Renal cortex interstitium (tissue), 11 donors: ENCODE measurements at regions not wholly inside any gene's neighbourhood (a gene's known extent, or its start where the extent isn't known, plus 50 kb on each side); places are given as distances from the start of the nearest gene placed in this dataset.
"Not testable (repeated sequence)": the region's sequence is repeated elsewhere in the genome, so short reads cannot be mapped to it uniquely, and the experiment has no call there.

Experiments used
- DNase-seq, 11 donors: peaks; one replicate each; pipeline ENCODE4 v3.0.0-alpha.2; 2013; ENCODE audit warnings: low read depth in 9 of 11, low spot score in 4 of 11; ENCODE audit errors: extremely low read depth in 1 of 11

DNA sequence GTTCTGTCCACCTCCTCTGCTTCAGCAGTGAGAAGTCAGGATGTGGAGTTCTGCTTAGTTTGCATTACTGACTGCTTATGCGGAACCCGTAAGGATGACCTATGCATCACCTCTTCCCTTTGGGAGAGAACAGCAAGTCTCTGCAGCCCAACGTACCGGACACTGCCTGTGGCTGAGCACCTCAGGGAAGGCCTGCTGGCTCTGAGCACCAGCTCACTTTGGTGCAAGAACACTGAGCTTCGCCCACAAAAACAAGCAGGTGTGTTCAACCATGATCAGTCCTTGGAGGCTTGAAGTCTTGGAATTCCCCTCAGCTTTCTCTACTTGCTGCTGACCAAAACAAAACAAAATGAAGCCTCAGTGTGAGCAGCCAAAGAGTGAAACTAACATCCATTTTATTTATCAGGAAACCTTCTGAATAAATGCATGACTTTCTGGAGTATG lies 52.7 kb upstream of the NCK2 start:
- DNase-seq, result no peak

DNA sequence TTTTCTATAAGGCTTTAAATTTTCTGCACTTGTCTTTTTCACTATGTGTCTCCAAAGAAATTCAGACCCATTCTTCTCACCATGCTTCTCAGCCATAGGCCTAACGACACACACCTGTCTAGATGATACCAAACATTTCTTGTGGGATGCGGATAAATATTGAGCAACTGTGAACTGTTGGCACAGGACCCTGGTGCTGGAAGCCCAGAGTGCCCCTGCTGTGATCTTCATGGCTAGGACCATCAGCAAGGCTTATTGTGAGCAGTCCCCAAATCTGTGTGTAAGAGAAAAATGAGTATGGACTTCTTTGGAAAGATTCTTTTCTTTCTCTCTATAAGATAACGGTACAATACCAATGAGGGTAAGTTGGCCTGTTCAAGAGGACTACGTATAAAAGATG lies 54.1 kb upstream of the NCK2 start:
- no peak for DNase-seq

DNA sequence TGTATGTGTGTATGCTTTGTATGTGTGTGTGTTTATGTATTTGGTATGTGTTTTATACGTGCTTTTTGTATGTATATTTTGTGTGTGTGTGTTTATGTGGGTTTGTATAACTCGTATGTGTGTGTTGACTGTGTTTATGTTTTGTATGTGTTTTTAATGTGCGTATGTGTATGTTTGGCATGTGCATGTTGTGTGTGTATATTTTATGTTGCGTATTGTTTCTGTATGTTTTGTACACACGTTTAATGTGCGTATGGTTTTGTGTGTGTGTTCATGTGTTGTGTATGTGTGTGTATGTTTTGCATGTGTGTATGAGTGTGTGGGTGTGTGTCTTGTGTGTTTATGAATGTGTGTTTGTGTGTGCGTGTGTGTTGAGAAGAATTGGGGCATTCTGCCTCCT lies 55.2 kb upstream of the NCK2 start:
- no peak for DNase-seq

DNA sequence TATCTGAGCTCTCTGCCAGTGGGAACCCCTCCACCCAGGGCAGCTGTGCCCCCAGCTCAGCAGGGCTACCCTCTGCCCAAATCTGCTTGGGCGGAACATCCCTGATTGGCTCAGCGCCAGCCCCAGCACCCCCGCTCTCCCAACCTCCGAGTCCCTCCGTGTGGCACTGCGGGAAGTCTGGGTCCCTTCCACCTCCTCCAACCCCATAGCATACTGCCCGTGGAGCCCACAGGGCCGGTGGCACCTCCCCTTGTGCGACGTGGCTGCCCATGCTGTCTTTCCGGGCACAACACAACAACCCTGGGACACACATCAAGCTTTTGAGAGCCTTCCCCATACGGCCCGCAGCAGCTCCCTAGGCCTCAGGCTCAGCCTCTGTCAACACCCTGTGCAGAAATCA lies 55.8 kb upstream of the NCK2 start:
- no peak for DNase-seq

DNA sequence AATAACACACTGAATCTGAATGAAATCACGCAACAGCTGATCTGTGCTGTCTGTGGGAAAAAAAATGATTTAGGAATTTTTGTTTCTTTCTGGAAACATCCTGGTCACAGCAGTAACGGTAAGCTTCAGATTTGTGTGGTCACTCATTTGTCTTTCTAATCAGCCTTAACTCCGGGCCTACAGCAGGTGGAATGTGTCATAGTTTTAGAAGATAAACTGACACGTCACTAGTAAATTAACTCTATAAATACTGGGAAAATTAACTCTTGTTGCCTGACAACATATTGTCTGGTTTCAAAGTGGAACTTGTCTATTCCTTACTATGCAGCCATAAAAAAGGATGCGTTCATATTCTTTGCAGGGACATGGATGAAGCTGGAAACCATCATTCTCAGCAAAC lies 58.1 kb upstream of the NCK2 start:
- no peak for DNase-seq

DNA sequence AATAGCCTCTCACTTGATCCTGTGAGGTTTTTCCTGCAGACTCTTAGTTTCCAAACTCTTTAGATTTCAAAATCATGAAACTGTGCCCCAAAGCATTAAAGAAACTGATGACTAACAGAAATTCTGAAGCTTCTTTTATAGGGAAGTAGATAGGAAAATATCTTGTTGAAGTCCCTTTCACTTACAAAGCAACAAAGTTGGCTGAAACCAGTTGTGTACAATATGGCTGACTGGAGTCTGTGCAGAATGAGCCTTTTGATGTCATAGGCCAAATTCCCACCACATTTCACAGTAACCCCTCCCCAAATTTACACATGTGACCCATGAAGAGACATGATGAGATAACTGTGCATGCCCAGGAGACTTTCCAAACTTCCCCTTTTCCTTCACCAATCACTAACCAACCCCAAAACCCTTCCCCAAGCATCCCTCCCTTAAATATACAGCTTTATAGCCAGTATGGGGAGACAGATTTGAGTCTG lies 61.7 kb upstream of the NCK2 start:
- DNase-seq, result no peak

DNA sequence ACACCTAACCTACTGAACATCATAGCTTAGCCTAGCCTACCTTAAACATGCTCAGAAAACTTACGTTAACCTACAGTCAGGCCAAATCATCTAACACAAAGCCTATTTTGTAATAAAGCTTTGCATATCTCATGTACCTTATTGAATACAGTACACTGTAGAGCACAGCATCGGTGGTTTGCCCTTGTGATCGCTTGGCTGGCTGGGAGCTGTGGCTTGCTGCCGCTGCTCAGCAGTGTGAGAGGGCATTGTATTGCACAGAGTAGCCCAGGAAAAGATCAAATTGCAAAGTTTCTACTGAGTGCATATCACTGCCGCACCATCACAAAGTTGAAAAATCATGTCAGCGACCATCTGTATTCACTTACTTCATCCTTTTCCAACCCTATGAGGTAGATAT lies 62.3 kb upstream of the NCK2 start:
- no peak for DNase-seq

DNA sequence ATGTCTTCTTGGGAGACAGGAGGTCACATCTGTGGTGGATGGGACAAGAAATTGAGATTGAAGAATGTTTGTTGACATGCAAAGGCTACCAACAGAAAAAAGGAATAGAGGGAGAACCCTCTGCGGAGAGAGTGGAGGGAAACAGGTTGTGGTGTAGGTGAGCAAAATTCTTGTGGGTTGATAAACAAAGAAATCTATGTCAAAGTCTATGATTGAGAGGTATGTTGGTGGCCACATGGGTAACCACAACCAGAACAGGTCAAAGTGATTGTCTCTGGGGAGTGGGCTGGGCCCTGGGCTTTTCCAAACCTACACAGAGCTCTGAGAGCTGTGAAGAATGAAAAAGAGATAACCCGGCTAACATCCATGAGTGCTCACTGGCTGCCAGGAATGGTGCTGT lies 62.8 kb upstream of the NCK2 start:
- DNase-seq, result no peak

DNA sequence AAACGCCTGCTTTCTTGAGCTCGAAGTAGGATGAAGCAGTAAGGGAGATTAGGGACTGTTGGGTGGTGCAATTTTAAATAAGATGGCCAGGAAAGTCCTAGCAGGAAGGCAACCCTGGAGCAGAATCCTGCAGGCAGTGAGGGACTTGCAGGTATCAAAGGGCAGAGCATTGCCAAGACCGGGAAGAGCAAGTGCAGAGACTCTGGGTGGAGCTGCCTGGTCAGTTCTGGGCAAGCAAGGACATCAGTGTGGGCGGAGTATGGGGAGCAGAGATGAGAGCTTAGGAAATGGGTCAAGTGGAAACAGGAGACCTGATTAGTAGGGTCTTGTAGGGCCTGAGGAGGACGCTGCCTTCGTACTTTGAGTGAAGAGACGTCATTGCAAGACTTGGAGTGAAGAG lies 64.4 kb upstream of the NCK2 start:
- DNase-seq, result no peak

DNA sequence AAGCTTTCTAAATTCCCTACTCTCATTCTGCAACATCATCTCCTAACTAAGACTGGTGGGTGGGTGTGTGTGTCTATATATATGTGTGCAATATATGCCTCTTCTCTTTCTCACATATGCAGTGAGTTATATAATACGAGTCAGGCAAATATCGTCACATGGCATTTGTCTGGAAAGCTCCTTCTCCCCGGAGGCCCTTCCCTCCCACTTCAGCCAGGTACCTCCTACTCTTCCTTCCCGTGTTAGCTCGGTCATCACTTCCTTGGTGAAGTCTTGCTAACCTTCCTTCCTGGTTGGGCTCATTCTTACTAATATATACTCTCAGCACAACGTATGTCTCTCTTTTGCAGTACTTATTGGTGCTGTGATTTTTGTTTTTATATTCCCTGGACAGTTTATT lies 66.4 kb upstream of the NCK2 start:
- DNase-seq, result no peak

DNA sequence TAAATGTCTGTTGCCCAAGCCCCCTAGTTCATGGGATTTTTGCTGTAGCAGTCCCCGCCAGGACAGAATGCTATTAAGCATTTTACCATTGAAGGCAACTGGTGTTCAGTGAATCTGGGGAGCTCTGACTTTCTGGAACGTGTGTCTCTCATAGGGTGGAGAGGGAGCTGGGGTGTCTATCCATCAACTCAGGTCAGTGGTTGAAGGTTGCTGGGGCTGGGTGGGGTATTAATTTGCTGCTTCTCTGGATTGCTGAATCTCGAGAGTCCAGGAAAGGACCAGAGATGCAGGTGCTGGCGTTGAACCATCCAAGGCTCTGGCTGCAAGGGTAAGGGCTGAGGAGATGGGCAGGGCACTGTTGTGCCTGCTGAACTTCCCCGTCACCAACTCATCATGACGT lies 66.8 kb upstream of the NCK2 start:
- DNase-seq, result no peak

DNA sequence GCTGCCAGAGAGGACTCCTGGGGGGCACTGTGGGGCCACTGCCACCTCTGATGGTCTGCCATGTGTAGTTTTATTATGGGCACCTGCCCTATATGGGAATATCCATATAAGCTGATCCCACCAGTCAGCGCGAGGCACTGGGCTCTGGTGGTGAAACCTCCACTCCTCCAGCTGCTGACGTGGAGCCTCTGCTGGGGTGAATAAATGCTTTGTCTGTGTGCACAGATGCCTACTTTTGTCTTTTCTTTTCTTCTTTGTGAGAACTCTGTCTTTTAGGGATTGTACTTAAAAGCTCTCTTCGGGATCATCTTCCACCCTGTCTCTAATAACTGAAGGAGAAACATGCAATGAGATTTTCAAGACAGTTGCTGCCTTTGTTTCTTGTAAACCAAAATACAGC lies 68.9 kb upstream of the NCK2 start:
- DNase-seq, result no peak

DNA sequence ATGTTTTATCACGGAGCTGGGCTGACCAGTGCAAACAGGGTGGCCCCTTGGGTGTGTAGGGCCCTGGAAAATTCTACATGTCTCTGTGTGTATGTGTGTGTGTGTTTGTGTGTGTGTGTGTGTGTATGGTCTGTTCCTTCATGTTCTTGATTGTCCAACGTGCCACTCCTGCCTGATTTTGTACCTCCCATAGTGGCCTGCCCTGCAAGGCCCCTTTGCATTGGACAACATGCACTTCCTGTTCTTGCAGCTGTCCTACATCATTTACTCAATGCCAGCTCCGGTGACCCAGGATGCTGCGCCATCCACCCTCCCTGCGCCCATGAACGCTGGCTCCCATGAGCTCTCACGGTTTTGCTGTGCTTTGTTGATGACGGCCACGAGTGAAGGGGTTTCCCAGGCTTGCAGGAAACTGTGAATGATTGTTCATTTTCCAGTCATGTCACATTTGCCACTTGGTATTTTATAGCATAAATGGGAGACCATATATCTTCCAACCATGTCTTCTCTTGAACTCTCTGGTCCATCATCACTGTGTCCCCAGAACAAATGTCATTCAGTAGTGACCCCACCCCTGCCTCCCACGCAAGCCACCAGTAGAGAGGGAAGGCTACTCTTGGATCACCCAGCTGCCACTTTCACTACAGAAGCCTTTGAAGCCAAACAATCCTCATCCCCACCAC lies 69.7 kb upstream of the NCK2 start:
- DNase-seq, result no peak

DNA sequence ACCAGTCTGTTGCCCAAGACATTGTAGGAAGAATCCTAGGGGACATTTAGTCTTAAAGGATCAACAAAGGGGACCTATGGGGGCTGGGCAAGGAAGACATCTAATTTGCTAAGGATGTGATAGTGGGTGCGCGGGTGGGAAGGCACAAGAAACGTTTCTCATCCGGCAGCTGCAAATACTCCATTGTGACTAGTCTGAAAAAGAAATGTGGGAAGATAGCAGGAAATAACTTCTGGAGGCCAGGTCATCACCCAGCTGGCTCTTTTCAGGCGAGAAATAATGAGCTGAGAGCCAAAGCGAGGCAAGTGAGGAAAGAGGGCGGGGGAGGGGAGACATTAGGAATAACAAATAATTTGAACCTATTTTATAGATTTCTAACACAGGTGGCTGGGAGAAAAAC lies 70.3 kb upstream of the NCK2 start:
- peak; percentile 24 to 63 (median 48) for DNase-seq

DNA sequence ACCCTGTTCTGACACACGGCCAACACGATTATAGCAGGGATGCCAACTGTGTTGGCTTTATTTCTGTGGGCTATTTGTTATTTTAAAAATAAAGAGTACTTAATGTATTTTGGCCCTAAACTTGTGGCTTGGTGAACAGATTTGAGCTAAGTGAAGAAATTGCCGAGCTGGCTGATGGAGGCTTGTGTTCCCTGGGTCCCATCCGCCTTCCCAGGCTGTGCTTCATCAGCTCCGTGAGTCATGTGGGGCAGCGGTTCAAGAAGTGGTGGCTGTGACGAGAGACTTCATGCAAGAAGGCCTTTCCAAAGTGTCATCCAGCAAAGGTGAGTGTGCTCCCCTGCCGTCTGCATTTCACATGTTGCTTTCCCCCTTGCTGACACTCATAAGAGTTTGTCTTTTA lies 73.6 kb upstream of the NCK2 start:
- no peak for DNase-seq

DNA sequence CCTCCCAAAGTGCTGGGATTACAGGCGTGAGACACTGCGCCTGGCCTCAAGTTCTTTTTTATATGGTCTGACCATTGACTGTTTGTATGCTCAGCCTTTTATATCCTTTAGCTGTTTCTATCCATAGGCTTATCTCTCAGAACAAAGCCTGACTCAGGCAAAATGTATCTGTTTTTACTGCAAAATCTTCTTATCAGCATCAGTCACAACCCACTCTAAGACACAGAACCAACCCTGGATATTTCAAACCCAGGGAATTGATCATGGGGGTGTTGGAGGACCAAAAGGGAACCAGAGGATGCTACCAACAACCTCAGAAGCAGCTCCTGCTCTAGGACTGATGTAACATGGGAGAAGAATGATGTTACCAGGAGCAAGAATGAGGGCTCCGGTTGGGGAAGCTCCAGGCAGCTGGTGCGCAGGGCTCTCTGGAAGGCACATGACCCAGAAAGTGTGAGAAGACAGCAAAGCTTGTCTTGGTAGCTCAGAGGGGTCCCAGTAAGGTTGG lies 75.3 kb upstream of the NCK2 start:
- no peak for DNase-seq

DNA sequence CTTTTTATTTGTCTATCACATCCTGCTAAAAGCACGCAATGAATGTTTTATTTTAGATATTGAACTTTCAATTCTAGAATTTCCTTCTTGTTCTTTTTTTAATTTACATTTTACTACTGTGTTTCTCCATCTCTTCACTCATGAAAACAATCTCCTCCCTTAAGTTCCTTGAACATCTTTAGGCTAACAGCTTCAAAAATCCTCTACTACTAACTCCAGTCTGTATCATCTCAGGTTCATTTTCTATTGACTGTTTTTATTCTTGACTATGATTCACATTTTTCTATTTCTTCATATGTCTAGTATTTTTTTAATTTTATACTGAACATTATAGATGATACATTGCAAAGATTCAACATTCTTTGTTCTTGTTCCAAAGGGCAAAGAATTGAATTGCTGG lies 79.2 kb upstream of the NCK2 start:
- DNase-seq, result no peak

DNA sequence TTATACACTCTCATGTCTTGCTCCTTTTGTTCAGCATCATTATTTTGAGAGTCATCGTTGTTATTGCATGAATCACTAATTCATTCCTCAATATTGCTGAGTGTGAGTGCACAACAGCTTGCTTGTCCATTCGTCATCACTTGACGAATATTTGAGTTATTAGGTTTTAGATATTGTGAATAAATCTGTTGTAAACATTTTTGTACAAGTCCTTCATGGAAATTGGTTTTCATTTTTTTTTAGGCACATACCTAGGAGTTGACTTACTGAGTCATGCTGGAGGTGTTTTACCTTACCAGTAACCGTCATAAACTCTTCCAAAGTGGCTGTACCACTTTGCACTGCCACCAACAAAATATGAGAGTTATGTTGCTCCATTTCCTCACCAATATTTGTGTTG lies 84.2 kb upstream of the NCK2 start:
- no peak for DNase-seq

DNA sequence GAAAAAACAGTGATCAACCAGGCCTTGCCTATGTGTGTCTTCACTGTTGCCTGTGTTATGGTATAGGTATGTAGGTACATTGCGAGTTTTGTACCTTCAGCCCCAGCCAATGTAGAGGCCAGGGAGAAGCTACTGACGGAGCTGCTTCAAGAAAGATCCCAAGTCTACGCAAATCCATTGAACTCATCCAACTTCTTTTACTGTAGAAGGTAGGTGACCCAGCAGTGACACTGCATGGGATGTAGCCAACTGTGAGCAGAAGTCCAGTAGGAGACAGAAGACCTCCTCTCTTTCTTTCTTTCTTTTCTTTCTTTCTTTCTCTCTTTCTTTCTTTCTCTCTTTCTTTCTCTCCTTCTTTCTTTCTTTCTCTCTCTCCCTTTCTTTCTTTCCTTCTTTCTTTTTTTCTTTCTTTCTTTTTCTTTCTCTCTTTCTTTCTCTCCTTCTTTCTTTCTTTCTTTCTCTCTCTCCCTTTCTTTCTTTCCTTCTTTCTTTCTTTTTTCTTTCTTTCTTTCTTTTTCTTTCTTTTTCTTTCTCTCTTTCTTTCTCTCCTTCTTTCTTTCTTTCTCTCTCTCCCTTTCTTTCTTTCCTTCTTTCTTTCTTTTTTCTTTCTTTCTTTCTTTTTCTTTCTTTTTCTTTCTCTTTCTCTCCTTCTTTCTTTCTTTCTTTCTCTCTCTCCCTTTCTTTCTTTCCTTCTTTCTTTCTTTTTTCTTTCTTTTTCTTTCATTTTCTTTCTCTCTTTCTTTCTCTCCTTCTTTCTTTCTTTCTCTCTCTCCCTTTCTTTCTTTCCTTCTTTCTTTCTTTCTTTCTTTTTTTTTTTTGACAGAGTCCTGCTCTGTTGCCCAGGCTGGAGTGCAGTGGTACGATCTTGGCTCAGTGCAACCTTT lies 88.7 kb upstream of the NCK2 start:
- not testable (repeated sequence) for DNase-seq

DNA sequence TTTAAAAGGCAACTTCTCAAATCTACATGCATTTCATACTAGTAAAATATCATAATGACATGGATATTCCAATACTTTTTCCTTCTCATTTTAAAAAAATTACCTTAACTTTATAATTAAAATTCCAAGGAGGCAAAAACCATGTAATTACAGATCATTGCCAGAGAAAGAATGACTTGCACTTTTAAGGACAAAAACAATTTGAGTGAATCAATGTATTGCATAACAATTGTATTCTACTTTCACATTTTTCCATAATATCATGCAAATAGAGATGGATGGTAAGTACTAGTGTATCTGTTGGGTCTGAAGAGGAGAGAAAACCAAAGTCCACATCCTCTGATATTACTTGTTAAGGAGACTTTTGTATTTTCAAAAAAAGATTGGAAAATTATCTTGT lies 89.5 kb upstream of the NCK2 start:
- DNase-seq, result no peak
